Esophagus muscularis mucosa (tissue), 4 donors: ENCODE measurements at regions not wholly inside any gene's neighbourhood (a gene's known extent, or its start where the extent isn't known, plus 50 kb on each side); places are given as distances from the start of the nearest gene placed in this dataset.

Experiments used
- DNase-seq: peaks from one replicate; pipeline ENCODE4 v3.0.0-alpha.2; 2017; ENCODE audit errors: extremely low spot score
- H3K27ac ChIP-seq, 4 donors: fragments of 200-600 bp; sonication (generic); replicated peaks in 1 of 4; 1 replicate in 3 of 4; 2 replicates in 1 of 4; pipeline ENCODE4 v1.5.1; 2016 to 2019; ENCODE audit warnings: mild to moderate bottlenecking in 1 of 4
- H3K27me3 ChIP-seq, 4 donors: fragments of 200-600 bp; sonication (generic); one replicate each; pipeline versions ENCODE4 v1.5.1 to v1.6.0; 2016 to 2019
- H3K36me3 ChIP-seq, 4 donors: fragments of 200-600 bp; sonication (generic); one replicate each; pipeline ENCODE4 v1.5.1; 2016 to 2019
- H3K4me1 ChIP-seq, 4 donors: fragments of 200-600 bp; sonication (generic); one replicate each; pipeline ENCODE4 v1.5.1; 2016 to 2019
- H3K4me3 ChIP-seq, 4 donors: fragments of 200-600 bp; sonication (generic); 1 replicate in 2 of 4; 2 replicates in 2 of 4; pipeline ENCODE4 v1.5.1; 2016 to 2019; ENCODE audit warnings: mild to moderate bottlenecking in 4 of 4, moderate library complexity in 1 of 4
- H3K9me3 ChIP-seq, 4 donors: fragments of 200-600 bp; sonication (generic); 1 replicate in 3 of 4; 2 replicates in 1 of 4; pipeline ENCODE4 v1.5.1; 2016 to 2019
- EP300 ChIP-seq: sonication (generic); formaldehyde crosslinking; IDR thresholded peaks from one replicate; pipeline ENCODE4 v1.6.1; 2017; ENCODE audit warnings: antibody characterized with exemption
- POLR2A ChIP-seq: fragments of 450-650 bp; IDR thresholded peaks from one replicate; pipeline ENCODE4 v1.6.1; 2017; ENCODE audit warnings: antibody characterized with exemption, moderate library complexity, mild to moderate bottlenecking, low read depth
- POLR2AphosphoS5 ChIP-seq, 2 donors: sonication (generic); formaldehyde crosslinking; IDR thresholded peaks; one replicate each; pipeline ENCODE4 v1.6.1; 2017; ENCODE audit warnings: antibody characterized with exemption in 2 of 2
- WGBS: methylation state at CpG from one replicate; pipeline ENCODE4 v1.1.5; 2018; 5-methylcytosine and 5-hydroxymethylcytosine counted together
- intact Hi-C: fragments of 100-400 bp; cut with DNase I; formaldehyde crosslinking; loops from one replicate; pipeline ENCODE4 v1.15.1; 2023
- TF ChIP-seq, protein P1 (sequence below), 3 experiments: fragments of 200-600 bp in 2 of 3; fragments of 450-650 bp in 1 of 3; sonication (generic) in 2 of 3; IDR thresholded peaks; one replicate each; pipeline ENCODE4 v1.5.1; 2017 to 2019; ENCODE audit warnings: antibody characterized with exemption in 3 of 3, mild to moderate bottlenecking in 2 of 3, moderate library complexity in 1 of 3

DNA sequence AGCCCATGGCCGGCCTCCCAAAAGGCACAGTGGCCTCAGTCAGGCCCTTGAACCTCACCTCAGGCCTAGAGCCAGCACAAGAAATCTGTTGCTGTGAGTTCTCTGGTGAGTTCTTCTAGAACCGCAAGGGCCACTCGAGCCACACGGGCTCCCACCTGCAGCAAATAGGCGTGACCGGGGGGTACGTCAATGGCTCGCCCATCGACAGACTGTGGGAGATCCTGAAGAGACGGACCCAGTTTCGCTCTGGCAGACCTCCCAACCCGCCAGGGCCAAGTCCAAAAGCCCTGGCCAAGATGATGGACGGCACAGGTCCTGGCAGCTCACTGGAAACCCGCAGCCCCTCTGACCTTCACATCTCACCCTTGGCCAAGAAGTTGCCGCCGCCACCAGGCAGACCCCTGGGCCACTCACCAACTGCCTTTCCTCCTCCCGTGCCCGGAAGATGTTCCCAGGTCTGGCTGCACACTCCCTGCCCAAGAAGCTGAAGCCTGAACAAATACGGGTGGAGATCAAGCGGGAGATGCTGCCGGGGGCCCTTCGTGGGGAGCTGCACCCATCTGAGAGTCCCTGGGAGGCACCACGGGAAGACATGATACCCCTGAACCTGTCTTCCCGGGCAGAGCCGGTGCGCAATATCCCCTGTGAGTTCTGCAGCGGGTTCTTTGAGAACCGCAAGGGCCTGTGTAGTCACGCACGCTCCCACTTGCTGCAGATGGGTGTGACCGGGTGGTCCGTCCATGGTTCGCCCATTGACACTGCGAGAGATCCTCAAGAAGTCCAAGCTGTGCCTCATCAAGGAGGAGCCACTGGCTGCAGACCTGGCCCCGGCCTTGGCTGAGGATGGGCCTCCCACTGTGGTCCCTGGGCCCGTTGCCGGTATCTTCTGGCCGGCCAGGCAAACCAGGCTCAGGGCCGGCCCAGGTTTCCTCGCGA, 544.2 kb upstream of the CCDC179 start:
- Histone ChIP-seq H3K27me3 (no peaks in the 10 kb centered on the region), H3K27ac (no peak overlapping the region), H3K4me1 (no peaks in the 10 kb centered on the region), H3K36me3 (no peaks in the 10 kb centered on the region), H3K9me3 (peaks cover 0 to 18% (median 4%) of the 10 kb centered on the region in 4 donors), H3K4me3 (no peak overlapping the region)
- no peak for DNase-seq
- intact Hi-C loops: no loop called here
- TF ChIP-seq, protein P1, sequence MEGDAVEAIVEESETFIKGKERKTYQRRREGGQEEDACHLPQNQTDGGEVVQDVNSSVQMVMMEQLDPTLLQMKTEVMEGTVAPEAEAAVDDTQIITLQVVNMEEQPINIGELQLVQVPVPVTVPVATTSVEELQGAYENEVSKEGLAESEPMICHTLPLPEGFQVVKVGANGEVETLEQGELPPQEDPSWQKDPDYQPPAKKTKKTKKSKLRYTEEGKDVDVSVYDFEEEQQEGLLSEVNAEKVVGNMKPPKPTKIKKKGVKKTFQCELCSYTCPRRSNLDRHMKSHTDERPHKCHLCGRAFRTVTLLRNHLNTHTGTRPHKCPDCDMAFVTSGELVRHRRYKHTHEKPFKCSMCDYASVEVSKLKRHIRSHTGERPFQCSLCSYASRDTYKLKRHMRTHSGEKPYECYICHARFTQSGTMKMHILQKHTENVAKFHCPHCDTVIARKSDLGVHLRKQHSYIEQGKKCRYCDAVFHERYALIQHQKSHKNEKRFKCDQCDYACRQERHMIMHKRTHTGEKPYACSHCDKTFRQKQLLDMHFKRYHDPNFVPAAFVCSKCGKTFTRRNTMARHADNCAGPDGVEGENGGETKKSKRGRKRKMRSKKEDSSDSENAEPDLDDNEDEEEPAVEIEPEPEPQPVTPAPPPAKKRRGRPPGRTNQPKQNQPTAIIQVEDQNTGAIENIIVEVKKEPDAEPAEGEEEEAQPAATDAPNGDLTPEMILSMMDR (IDR thresholded peaks at IDR 0.05): no peak
- TF ChIP-seq EP300: no peak
- TF ChIP-seq POLR2AphosphoS5 (IDR thresholded peaks at IDR 0.05): no peak
- TF ChIP-seq POLR2A: no peak
- WGBS: 97% methylated on average over 15 of the region's 41 CpGs

- 94% methylated on average over 22 of the region's 33 CpGs for WGBS
- no peaks in the 10 kb centered on the region for H3K36me3 ChIP-seq
- DNase-seq: no peak
- TF ChIP-seq, protein P1 (IDR thresholded peaks at IDR 0.05): no peak
- no peaks in the 10 kb centered on the region for H3K27me3 ChIP-seq
- H3K27ac ChIP-seq: no peak overlapping the region
- intact Hi-C loops: no loop called here
- peaks cover 0 to 18% (median 4%) of the 10 kb centered on the region in 4 donors for H3K9me3 ChIP-seq
- no peaks in the 10 kb centered on the region for H3K4me1 ChIP-seq
- H3K4me3 ChIP-seq: no peak overlapping the region
These were observed 545.2 kb upstream of the CCDC179 start for GRCh38 chr11:23405350-23405937.

DNA sequence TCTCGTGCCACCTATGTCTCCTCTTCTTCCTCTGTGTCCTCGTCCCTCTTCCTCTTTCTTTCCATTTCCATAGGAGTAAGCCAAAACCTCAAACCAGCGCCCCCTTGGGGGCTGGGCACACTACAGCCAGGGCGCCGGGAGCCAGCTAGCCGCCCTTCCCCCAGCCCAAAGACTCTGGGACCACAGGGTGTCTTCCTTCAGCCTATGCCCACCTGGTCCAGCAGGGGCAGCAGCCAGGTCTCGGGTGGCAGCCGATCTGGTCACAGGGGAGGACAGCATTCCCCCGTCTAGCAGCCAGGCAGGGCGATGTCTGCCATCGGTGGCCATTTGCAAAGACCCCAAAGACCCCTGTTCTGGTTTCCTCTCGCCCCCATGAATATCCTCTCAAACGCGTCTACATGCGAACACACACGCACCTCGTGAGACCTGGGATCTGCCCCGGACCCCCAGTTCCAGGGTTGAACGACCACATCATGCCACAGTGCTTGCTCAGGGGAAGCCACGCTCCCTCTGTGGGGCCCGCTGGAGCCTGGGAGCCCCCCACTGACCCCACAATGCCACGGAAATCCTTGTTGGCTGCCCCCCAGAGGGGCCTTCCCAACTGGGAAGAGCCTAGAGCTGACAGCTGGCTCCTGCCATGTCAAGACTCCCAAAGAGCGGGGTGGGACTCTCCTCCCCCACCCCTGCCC, 546.0 kb upstream of the CCDC179 start:
- Histone ChIP-seq H3K27me3 (no peaks in the 10 kb centered on the region), H3K9me3 (peaks cover 0 to 24% (median 7%) of the 10 kb centered on the region in 4 donors), H3K27ac (no peak overlapping the region), H3K36me3 (no peaks in the 10 kb centered on the region), H3K4me3 (no peak overlapping the region), H3K4me1 (no peaks in the 10 kb centered on the region)
- DNase-seq: no peak
- intact Hi-C loops: no loop called here
- TF ChIP-seq EP300 (no peak), POLR2AphosphoS5 (IDR thresholded peaks at IDR 0.05) (no peak), POLR2A (no peak)
- TF ChIP-seq, protein P1 (IDR thresholded peaks at IDR 0.05): no peak
- WGBS: 93% methylated on average over 21 of the region's 23 CpGs

GRCh38 chr11:23413057-23413456, 552.8 kb upstream of the CCDC179 start:
- H3K4me1 ChIP-seq: no peaks in the 10 kb centered on the region
- H3K27ac ChIP-seq: no peak overlapping the region
- DNase-seq: no peak
- H3K9me3 ChIP-seq: peaks cover 0 to 7% (median 3%) of the 10 kb centered on the region in 4 donors
- H3K27me3 ChIP-seq: no peaks in the 10 kb centered on the region
- TF ChIP-seq POLR2A: no peak
- TF ChIP-seq, protein P1 (IDR thresholded peaks at IDR 0.05): no peak
- TF ChIP-seq POLR2AphosphoS5 (IDR thresholded peaks at IDR 0.05): no peak
- no peak for TF ChIP-seq EP300
- H3K4me3 ChIP-seq: no peak overlapping the region
- intact Hi-C loops: no loop called here
- H3K36me3 ChIP-seq: no peaks in the 10 kb centered on the region
- 57% methylated on average over 1 of the region's 1 CpG for WGBS
